ENCODE measurements at regions not wholly inside any gene's neighbourhood (a gene's known extent, or its start where the extent isn't known, plus 50 kb on each side); places are given as distances from the start of the nearest gene placed in this dataset.

DNA sequence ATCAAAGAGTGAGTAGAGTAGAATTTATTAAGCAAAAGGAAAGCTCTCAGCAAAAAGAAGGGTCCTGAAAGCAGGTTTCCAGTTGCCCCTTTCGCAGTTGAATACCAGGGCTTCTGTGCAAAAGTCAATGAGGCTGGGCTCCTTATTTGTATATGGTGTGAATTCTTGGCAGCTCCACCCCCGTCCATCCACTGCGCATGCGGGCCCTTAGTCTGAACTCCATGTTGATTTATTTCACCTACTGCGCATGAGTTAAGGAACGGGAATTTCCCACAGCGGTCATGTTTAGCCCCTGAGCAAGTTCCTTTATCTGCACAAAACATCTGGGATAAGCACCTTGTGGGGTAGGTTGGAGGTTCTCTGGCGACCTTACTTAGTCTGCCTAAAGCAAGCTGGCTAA is 325.6 kb downstream of the ZWINT start:
- TF ChIP-seq TAF1 (IDR thresholded peaks at IDR 0.05; ENCODE audit: low read depth), result no peak
- TF ChIP-seq, protein P1, sequence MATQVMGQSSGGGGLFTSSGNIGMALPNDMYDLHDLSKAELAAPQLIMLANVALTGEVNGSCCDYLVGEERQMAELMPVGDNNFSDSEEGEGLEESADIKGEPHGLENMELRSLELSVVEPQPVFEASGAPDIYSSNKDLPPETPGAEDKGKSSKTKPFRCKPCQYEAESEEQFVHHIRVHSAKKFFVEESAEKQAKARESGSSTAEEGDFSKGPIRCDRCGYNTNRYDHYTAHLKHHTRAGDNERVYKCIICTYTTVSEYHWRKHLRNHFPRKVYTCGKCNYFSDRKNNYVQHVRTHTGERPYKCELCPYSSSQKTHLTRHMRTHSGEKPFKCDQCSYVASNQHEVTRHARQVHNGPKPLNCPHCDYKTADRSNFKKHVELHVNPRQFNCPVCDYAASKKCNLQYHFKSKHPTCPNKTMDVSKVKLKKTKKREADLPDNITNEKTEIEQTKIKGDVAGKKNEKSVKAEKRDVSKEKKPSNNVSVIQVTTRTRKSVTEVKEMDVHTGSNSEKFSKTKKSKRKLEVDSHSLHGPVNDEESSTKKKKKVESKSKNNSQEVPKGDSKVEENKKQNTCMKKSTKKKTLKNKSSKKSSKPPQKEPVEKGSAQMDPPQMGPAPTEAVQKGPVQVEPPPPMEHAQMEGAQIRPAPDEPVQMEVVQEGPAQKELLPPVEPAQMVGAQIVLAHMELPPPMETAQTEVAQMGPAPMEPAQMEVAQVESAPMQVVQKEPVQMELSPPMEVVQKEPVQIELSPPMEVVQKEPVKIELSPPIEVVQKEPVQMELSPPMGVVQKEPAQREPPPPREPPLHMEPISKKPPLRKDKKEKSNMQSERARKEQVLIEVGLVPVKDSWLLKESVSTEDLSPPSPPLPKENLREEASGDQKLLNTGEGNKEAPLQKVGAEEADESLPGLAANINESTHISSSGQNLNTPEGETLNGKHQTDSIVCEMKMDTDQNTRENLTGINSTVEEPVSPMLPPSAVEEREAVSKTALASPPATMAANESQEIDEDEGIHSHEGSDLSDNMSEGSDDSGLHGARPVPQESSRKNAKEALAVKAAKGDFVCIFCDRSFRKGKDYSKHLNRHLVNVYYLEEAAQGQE (IDR thresholded peaks at IDR 0.05; ENCODE audit: borderline replicate concordance), result no peak
- TF ChIP-seq, protein P2, sequence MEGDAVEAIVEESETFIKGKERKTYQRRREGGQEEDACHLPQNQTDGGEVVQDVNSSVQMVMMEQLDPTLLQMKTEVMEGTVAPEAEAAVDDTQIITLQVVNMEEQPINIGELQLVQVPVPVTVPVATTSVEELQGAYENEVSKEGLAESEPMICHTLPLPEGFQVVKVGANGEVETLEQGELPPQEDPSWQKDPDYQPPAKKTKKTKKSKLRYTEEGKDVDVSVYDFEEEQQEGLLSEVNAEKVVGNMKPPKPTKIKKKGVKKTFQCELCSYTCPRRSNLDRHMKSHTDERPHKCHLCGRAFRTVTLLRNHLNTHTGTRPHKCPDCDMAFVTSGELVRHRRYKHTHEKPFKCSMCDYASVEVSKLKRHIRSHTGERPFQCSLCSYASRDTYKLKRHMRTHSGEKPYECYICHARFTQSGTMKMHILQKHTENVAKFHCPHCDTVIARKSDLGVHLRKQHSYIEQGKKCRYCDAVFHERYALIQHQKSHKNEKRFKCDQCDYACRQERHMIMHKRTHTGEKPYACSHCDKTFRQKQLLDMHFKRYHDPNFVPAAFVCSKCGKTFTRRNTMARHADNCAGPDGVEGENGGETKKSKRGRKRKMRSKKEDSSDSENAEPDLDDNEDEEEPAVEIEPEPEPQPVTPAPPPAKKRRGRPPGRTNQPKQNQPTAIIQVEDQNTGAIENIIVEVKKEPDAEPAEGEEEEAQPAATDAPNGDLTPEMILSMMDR (IDR thresholded peaks at IDR 0.05; ENCODE audit: poor library complexity, severe bottlenecking), result no peak
- Histone ChIP-seq H4K20me1 (ENCODE audit: insufficient read depth) (no peaks in the 10 kb centered on the region), H3F3A (ENCODE audit: insufficient read depth, low read length, poor library complexity, severe bottlenecking) (no peaks in the 10 kb centered on the region), H2AFZ (ENCODE audit: low read depth, low read length) (no peak overlapping the region), H3K4me2 (ENCODE audit: low read length) (no peak overlapping the region), H3K27me3 (ENCODE audit: insufficient read depth, low read depth, low read length) (no peaks in the 10 kb centered on the region), H3K79me2 (replicated peaks; ENCODE audit: insufficient read depth, low read length) (no peaks in the 10 kb centered on the region), H3K9ac (ENCODE audit: low read length) (no peak overlapping the region), H3K27ac (ENCODE audit: low read length) (no peak overlapping the region), H3K4me3 (ENCODE audit: low read length) (no peak overlapping the region), H3K9me3 (ENCODE audit: low read length) (no peaks in the 10 kb centered on the region), H3K36me3 (ENCODE audit: insufficient read depth, low read length) (no peaks in the 10 kb centered on the region), H3K9me2 (ENCODE audit: insufficient read depth, low read length) (no peaks in the 10 kb centered on the region)

DNA sequence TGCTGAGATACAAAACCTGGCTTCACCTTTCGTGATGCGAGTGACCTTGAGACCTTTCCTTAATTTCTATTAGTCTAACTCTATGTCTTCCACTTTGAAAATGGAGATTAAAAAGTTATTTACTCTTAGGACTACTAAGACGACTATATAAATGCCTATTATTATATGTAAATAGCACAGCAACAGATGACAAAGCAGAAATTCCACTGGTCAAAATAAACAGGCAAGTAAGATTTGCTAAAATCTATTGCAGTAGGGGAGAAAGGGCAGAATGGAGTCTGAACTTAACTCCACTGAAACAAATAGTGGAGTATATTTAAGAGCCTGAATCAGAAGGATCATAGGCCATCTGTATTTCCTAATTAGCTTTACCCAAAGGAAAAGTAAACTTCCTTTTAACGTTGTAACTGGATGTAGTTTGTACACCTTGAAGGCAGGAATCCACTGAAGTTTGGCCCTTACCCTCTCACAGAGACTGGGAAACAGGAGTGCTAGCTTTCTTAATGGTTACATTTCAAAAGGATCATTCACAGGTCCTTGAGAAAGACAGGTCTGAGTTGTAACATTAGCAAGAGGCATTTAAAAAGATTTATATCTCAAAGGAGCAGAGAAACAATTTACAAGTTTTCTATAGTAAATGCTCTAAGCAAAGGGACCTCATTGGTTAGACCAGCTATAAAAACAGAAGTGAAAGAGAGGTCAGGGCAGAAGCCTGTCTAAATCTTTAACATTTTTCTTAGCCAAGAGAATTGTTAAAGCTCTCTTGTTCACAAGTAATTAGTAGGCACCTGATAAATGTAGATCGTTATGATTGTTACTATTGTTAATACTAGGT is 332.5 kb downstream of the ZWINT start:
- Histone ChIP-seq H3K4me3 (ENCODE audit: low read length) (no peak overlapping the region), H3F3A (ENCODE audit: insufficient read depth, low read length, poor library complexity, severe bottlenecking) (no peaks in the 10 kb centered on the region), H3K9me3 (ENCODE audit: low read length) (no peaks in the 10 kb centered on the region), H3K9me2 (ENCODE audit: insufficient read depth, low read length) (no peaks in the 10 kb centered on the region), H3K4me2 (ENCODE audit: low read length) (no peak overlapping the region), H3K9ac (ENCODE audit: low read length) (no peak overlapping the region), H3K36me3 (ENCODE audit: insufficient read depth, low read length) (no peaks in the 10 kb centered on the region), H4K20me1 (ENCODE audit: insufficient read depth) (no peaks in the 10 kb centered on the region), H3K27me3 (ENCODE audit: insufficient read depth, low read depth, low read length) (no peaks in the 10 kb centered on the region), H3K27ac (ENCODE audit: low read length) (no peak overlapping the region), H3K79me2 (replicated peaks; ENCODE audit: insufficient read depth, low read length) (no peaks in the 10 kb centered on the region), H2AFZ (ENCODE audit: low read depth, low read length) (no peak overlapping the region)
- no peak for TF ChIP-seq MXI1 (conservative IDR thresholded peaks at IDR 0.05; ENCODE audit: poor library complexity, severe bottlenecking)
- no peak for TF ChIP-seq EZH2 (IDR thresholded peaks at IDR 0.05; ENCODE audit: borderline replicate concordance, insufficient read depth, low read length, poor library complexity, severe bottlenecking)
- no peak for TF ChIP-seq EP300 (conservative IDR thresholded peaks at IDR 0.05; ENCODE audit: poor library complexity, severe bottlenecking)
- TF ChIP-seq SMC3 (conservative IDR thresholded peaks at IDR 0.05; ENCODE audit: poor library complexity), result no peak
- no peak for TF ChIP-seq RAD21 (conservative IDR thresholded peaks at IDR 0.05)
- TF ChIP-seq POLR2AphosphoS5 (IDR thresholded peaks at IDR 0.05), result no peak
- no peak for TF ChIP-seq TAF1 (IDR thresholded peaks at IDR 0.05; ENCODE audit: low read depth)
- TF ChIP-seq, protein P2 (IDR thresholded peaks at IDR 0.05; ENCODE audit: poor library complexity, severe bottlenecking), result no peak
- TF ChIP-seq, protein P1 (IDR thresholded peaks at IDR 0.05; ENCODE audit: borderline replicate concordance), result no peak

Measured in neural cell (in vitro differentiated cells).